Glomerular visceral epithelial cell (primary cell): ENCODE measurements at regions not wholly inside any gene's neighbourhood (a gene's known extent, or its start where the extent isn't known, plus 50 kb on each side); places are given as distances from the start of the nearest gene placed in this dataset.

Source experiments
- DNase-seq: peaks from one replicate; pipeline ENCODE4 v3.0.0-alpha.2; 2016; ENCODE audit errors: extremely low spot score

GRCh38 chr13:38606699-38607535 is 80.0 kb upstream of the FREM2 start:
- no peak for DNase-seq

GRCh38 chr13:38617936-38618335 is 68.9 kb upstream of the FREM2 start:
- DNase-seq, result no peak

GRCh38 chr13:38618336-38618735 is 68.5 kb upstream of the FREM2 start:
- DNase-seq, result no peak

GRCh38 chr13:38618881-38619280 is 68.0 kb upstream of the FREM2 start:
- no peak for DNase-seq

GRCh38 chr13:38620876-38621275 is 66.0 kb upstream of the FREM2 start:
- DNase-seq, result no peak

GRCh38 chr13:38624822-38625221 is 62.1 kb upstream of the FREM2 start:
- no peak for DNase-seq

- DNase-seq, result no peak
Observed at GRCh38 chr13:38628554-38628953, 58.3 kb upstream of the FREM2 start.

- no peak for DNase-seq
Observed at GRCh38 chr13:38630780-38631179, 56.1 kb upstream of the FREM2 start.

- DNase-seq, result no peak
Observed at GRCh38 chr13:38635030-38635429, 51.8 kb upstream of the FREM2 start.

- DNase-seq, result no peak
Observed at GRCh38 chr13:38636073-38636472, 50.8 kb upstream of the FREM2 start.

GRCh38 chr13:38636761-38637160 is 50.1 kb upstream of the FREM2 start:
- DNase-seq, result no peak
